IMR-90 (cell line): ENCODE measurements at regions not wholly inside any gene's neighbourhood (a gene's known extent, or its start where the extent isn't known, plus 50 kb on each side); places are given as distances from the start of the nearest gene placed in this dataset.
A peak's percentile ranks its signal among the peaks of the same experiment; 100 is the strongest.

Source experiments
- ATAC-seq: fragments of 200-7000 bp; cut with Tn5 transposase; 2 replicates; pipeline ENCODE4 v1.9.1; 2020; ENCODE audit warnings: low read depth, mild to moderate bottlenecking, moderate library complexity
- BruUV-seq: library from RNA; stranded (reverse); fragments of 400-500 nt; replicated peaks from 2 replicates; lab custom pipeline; 2021; lab: Mats Ljungman, UMichigan
- CTCF ChIA-PET: fragments of 300-600 bp; formaldehyde crosslinking; extraction: SDS; loops from one replicate; lab custom pipeline; 2021; ENCODE audit warnings: antibody characterized with exemption; lab: Yijun Ruan, JAX
- POLR2A ChIA-PET: fragments of 300-600 bp; sonication (Branson Sonifier 250); formaldehyde crosslinking; loops from one replicate; lab custom pipeline; 2022; ENCODE audit warnings: antibody characterized with exemption; ENCODE audit not compliant: unreplicated experiment; lab: Charles Lee
- DNase-seq: peaks from one replicate; pipeline ENCODE4 v3.0.0; 2013
- H2AFZ ChIP-seq: replicated peaks from 2 replicates; pipeline ENCODE3; 2013; ENCODE audit warnings: low read length, mild to moderate bottlenecking; ENCODE audit not compliant: poor library complexity
- H2AK5ac ChIP-seq: 2 replicates; pipeline ENCODE4 v1.6.1; 2013; ENCODE audit warnings: low read depth, low read length, inconsistent platforms
- H2AK9ac ChIP-seq: replicated peaks from 2 replicates; pipeline ENCODE3; 2013; ENCODE audit warnings: mild to moderate bottlenecking, low read depth, low read length, moderate library complexity; ENCODE audit not compliant: poor library complexity
- H2BK120ac ChIP-seq: 2 replicates; pipeline ENCODE4 v1.6.1; 2013; ENCODE audit warnings: low read depth, low read length, inconsistent platforms
- H2BK15ac ChIP-seq: 3 replicates; pipeline ENCODE4 v1.6.1; 2013; ENCODE audit warnings: low read depth, low read length, inconsistent platforms
- H2BK20ac ChIP-seq: 2 replicates; pipeline ENCODE4 v1.6.1; 2013; ENCODE audit warnings: low read depth, mild to moderate bottlenecking, inconsistent platforms, low read length, moderate library complexity
- H2BK5ac ChIP-seq: 2 replicates; pipeline ENCODE4 v1.6.1; 2013; ENCODE audit warnings: mild to moderate bottlenecking, low read depth, low read length, inconsistent platforms; ENCODE audit not compliant: poor library complexity, severe bottlenecking
- H3K14ac ChIP-seq: replicated peaks from 2 replicates; pipeline ENCODE4 v1.6.1; 2013; ENCODE audit warnings: low read depth, low read length, inconsistent platforms
- H3K18ac ChIP-seq: 2 replicates; pipeline ENCODE4 v1.6.1; 2013; ENCODE audit warnings: low read depth, low read length, control low read depth
- H3K23ac ChIP-seq: 2 replicates; pipeline ENCODE4 v1.6.1; 2013; ENCODE audit warnings: low read depth, low read length, inconsistent platforms
- H3K27ac ChIP-seq: 2 replicates; pipeline ENCODE4 v1.5.1; 2013; ENCODE audit warnings: mild to moderate bottlenecking, control low read depth, low read length; ENCODE audit not compliant: insufficient read depth
- H3K27me3 ChIP-seq: 2 replicates; pipeline ENCODE4 v1.6.1; 2013; ENCODE audit warnings: low read length; ENCODE audit not compliant: control insufficient read depth, insufficient read depth
- H3K36me3 ChIP-seq: 2 replicates; pipeline ENCODE4 v1.6.1; 2013; ENCODE audit warnings: low read length, mixed read lengths; ENCODE audit not compliant: control insufficient read depth, insufficient read depth
- H3K4ac ChIP-seq: 2 replicates; pipeline ENCODE4 v1.6.1; 2013; ENCODE audit warnings: low read depth, low read length, inconsistent platforms
- H3K4me1 ChIP-seq: 2 replicates; pipeline ENCODE4 v1.6.1; 2013; ENCODE audit warnings: low read length, mixed read lengths; ENCODE audit not compliant: control insufficient read depth, insufficient read depth
- H3K4me2 ChIP-seq: 2 replicates; pipeline ENCODE4 v1.6.1; 2013; ENCODE audit warnings: low read depth, mild to moderate bottlenecking, control low read depth, low read length, moderate library complexity
- H3K4me3 ChIP-seq: 2 replicates; pipeline ENCODE4 v1.5.1; 2013; ENCODE audit warnings: low read depth, mild to moderate bottlenecking, control low read depth, low read length, moderate library complexity; ENCODE audit not compliant: insufficient read depth
- H3K56ac ChIP-seq: 2 replicates; pipeline ENCODE4 v1.6.1; 2013; ENCODE audit warnings: low read length, inconsistent platforms; ENCODE audit not compliant: insufficient read depth; ENCODE audit errors: extremely low read depth
- H3K79me1 ChIP-seq, 2 experiments: 2 replicates each; pipeline ENCODE4 v1.6.1; 2013; ENCODE audit warnings: low read length in 2 of 2, inconsistent platforms in 1 of 2, low read depth in 1 of 2
- H3K9ac ChIP-seq: 2 replicates; pipeline ENCODE4 v1.6.1; 2013; ENCODE audit warnings: low read depth, low read length, control low read depth
- H3K9me1 ChIP-seq: 2 replicates; pipeline ENCODE4 v1.6.1; 2013; ENCODE audit warnings: low read length, inconsistent platforms; ENCODE audit not compliant: insufficient read depth
- H3K9me3 ChIP-seq: 2 replicates; pipeline ENCODE4 v1.6.1; 2013; ENCODE audit warnings: low read length; ENCODE audit not compliant: control insufficient read depth, insufficient read depth
- H4K20me1 ChIP-seq: 2 replicates; pipeline ENCODE4 v1.6.1; 2013; ENCODE audit warnings: low read length, inconsistent platforms; ENCODE audit not compliant: insufficient read depth
- H4K5ac ChIP-seq: 2 replicates; pipeline ENCODE4 v1.6.1; 2013; ENCODE audit warnings: mild to moderate bottlenecking, low read depth, low read length, control low read depth
- H4K8ac ChIP-seq, 2 experiments: 2 replicates each; pipeline ENCODE4 v1.6.1; 2013; ENCODE audit warnings: low read depth in 2 of 2, low read length in 2 of 2, control low read depth in 1 of 2, inconsistent platforms in 1 of 2
- H4K91ac ChIP-seq: 2 replicates; pipeline ENCODE4 v1.6.1; 2013; ENCODE audit warnings: low read depth, low read length, inconsistent platforms; ENCODE audit not compliant: insufficient read depth
- CEBPB ChIP-seq: IDR thresholded peaks from 2 replicates; pipeline ENCODE4 v1.6.1; 2012; ENCODE audit warnings: low read depth, low read length, improper control_type of control experiment
- MAFK ChIP-seq: IDR thresholded peaks from 2 replicates; pipeline ENCODE4 v1.6.1; 2012; ENCODE audit warnings: low read depth, low read length, improper control_type of control experiment
- MAZ ChIP-seq: IDR thresholded peaks from 2 replicates; pipeline ENCODE4 v1.6.1; 2012; ENCODE audit warnings: low read depth, mild to moderate bottlenecking, low read length, improper control_type of control experiment, moderate library complexity, borderline replicate concordance
- WGBS, 2 experiments: methylation state at CpG; one replicate each; pipeline versions ENCODE4 v1.1.5 to v1.1.7; 2013; ENCODE audit warnings: missing lambda C conversion rate in 2 of 2; ENCODE audit not compliant: insufficient read length in 1 of 2; ENCODE audit errors: extremely low coverage in 2 of 2; 5-methylcytosine and 5-hydroxymethylcytosine counted together
- dilution Hi-C: fragments of 300-500 bp; cut with HindIII; formaldehyde crosslinking; loops from one replicate; pipeline ENCODE4 v1.14.3; 2018; ENCODE audit warnings: low sequenced_read_pairs; ENCODE audit not compliant: unreplicated experiment
- in situ Hi-C: fragments of 300-500 bp; cut with MboI; formaldehyde crosslinking; loops from 3 replicates; pipeline ENCODE4 v1.14.3; 2019; ENCODE audit warnings: low sequenced_read_pairs, inconsistent platforms, mixed read lengths
- intact Hi-C: fragments of 100-400 bp; cut with micrococcal nuclease; formaldehyde crosslinking; loops from 2 replicates; pipeline ENCODE4 v1.10.0; 2022
- TF ChIP-seq, protein P1 (sequence below): fragments of 150-350 bp; IDR thresholded peaks from 2 replicates; pipeline ENCODE4 v1.6.1; 2016; ENCODE audit warnings: low read depth, mild to moderate bottlenecking, low read length, moderate library complexity, borderline replicate concordance

- no CpG with 5 or more reads among the region's 2 CpGs for WGBS, 2 experiments
- no peaks in the 10 kb centered on the region for H3K79me1 ChIP-seq
- H2BK15ac ChIP-seq, result no peak overlapping the region
- no peak overlapping the region for H3K27ac ChIP-seq
- H3K56ac ChIP-seq, result no peak overlapping the region
- no peaks in the 10 kb centered on the region for H3K27me3 ChIP-seq
- H3K4me2 ChIP-seq, result no peak overlapping the region
- H3K9ac ChIP-seq, result no peak overlapping the region
- no peaks in the 10 kb centered on the region for H3K9me1 ChIP-seq
- H4K8ac ChIP-seq, result no peak overlapping the region
- CTCF ChIA-PET, result no interaction called here
- no peak overlapping the region for H3K4me3 ChIP-seq
- no peak for ATAC-seq
- no peak overlapping the region for H2AK9ac ChIP-seq
- H3K14ac ChIP-seq, result no peak overlapping the region
- DNase-seq, result no peak
- no peak overlapping the region for H3K23ac ChIP-seq
- H4K91ac ChIP-seq, result no peak overlapping the region
- no peak overlapping the region for H2BK5ac ChIP-seq
- no peak overlapping the region for H4K5ac ChIP-seq
- no peaks in the 10 kb centered on the region for H3K4me1 ChIP-seq
- H2BK20ac ChIP-seq, result no peak overlapping the region
- BruUV-seq, result no TSS peak
- no peaks in the 10 kb centered on the region for H4K20me1 ChIP-seq
- TF ChIP-seq CEBPB (no peak), MAZ (no peak), MAFK (peak; percentile 48)
- TF ChIP-seq, protein P1, sequence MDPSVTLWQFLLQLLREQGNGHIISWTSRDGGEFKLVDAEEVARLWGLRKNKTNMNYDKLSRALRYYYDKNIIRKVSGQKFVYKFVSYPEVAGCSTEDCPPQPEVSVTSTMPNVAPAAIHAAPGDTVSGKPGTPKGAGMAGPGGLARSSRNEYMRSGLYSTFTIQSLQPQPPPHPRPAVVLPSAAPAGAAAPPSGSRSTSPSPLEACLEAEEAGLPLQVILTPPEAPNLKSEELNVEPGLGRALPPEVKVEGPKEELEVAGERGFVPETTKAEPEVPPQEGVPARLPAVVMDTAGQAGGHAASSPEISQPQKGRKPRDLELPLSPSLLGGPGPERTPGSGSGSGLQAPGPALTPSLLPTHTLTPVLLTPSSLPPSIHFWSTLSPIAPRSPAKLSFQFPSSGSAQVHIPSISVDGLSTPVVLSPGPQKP, result no peak
- dilution Hi-C loops (no loop called here), intact Hi-C loops (no loop called here), in situ Hi-C loops (no loop called here)
- H3K18ac ChIP-seq, result no peak overlapping the region
- no peak overlapping the region for H2BK120ac ChIP-seq
- POLR2A ChIA-PET, result no interaction called here
- H2AK5ac ChIP-seq, result no peak overlapping the region
- no peak overlapping the region for H3K4ac ChIP-seq
- H3K9me3 ChIP-seq, result no peaks in the 10 kb centered on the region
- H3K36me3 ChIP-seq, result no peaks in the 10 kb centered on the region
- no peak overlapping the region for H2AFZ ChIP-seq
Observed at GRCh38 chr20:39176457-39176856, 214.3 kb downstream of the DHX35 start.
